Neutrophil (primary cell): ENCODE measurements at regions not wholly inside any gene's neighbourhood (a gene's known extent, or its start where the extent isn't known, plus 50 kb on each side); places are given as distances from the start of the nearest gene placed in this dataset.

ENCODE experiments used
- H3K27ac ChIP-seq: fragments of 200-600 bp; sonication (generic); 2 replicates; pipeline ENCODE4 v1.5.1; 2016; ENCODE audit warnings: mild to moderate bottlenecking, moderate library complexity
- H3K27me3 ChIP-seq: fragments of 200-600 bp; sonication (generic); 2 replicates; pipeline ENCODE4 v1.6.0; 2016; ENCODE audit warnings: mild to moderate bottlenecking
- H3K36me3 ChIP-seq: fragments of 200-600 bp; sonication (generic); 2 replicates; pipeline ENCODE4 v1.5.1; 2017
- H3K4me1 ChIP-seq, 2 experiments: fragments of 200-600 bp in 1 of 2; sonication (generic) in 1 of 2; 1 replicate in 1 of 2; 2 replicates in 1 of 2; pipeline versions ENCODE4 v1.5.1 to v1.6.1; 2013 to 2016; ENCODE audit warnings: low read depth in 1 of 2, low read length in 1 of 2, mild to moderate bottlenecking in 1 of 2, moderate library complexity in 1 of 2; ENCODE audit not compliant: control insufficient read depth in 1 of 2, insufficient read depth in 1 of 2
- H3K4me3 ChIP-seq, 2 experiments: fragments of 200-600 bp in 1 of 2; sonication (generic) in 1 of 2; 1 replicate in 1 of 2; 2 replicates in 1 of 2; pipeline ENCODE4 v1.5.1; 2013 to 2016; ENCODE audit warnings: low read depth in 1 of 2, low read length in 1 of 2, mild to moderate bottlenecking in 1 of 2, moderate library complexity in 1 of 2
- H3K9me3 ChIP-seq: fragments of 200-600 bp; sonication (generic); 2 replicates; pipeline ENCODE4 v1.5.1; 2016
- CTCF ChIP-seq: fragments of 200-600 bp; sonication (generic); IDR thresholded peaks from 2 replicates; pipeline ENCODE4 v1.5.1; 2016; ENCODE audit warnings: antibody characterized with exemption

DNA sequence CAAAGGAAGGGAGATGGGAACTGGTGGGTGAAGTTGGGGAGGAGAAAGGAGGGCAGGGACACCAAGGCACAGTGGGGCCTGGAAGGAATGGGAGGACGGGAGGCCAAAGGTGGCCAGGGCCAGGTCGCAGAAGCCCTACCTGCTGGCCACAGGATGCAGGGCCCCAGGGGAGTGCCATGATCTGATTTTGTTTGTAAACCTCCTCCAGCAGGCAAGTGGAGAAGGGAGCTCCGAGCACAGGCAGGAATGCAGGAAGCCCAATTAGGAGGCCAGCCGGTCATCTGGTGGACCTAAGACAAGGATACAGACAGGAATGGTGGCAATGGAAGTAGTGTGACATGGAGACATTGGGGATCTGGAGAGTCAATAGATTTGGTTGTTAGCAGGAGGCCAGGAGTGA lies 107.0 kb upstream of the ZMIZ1 start:
- Histone ChIP-seq H3K4me3 (no peak overlapping the region), H3K27ac (no peak overlapping the region), H3K36me3 (no peaks in the 10 kb centered on the region), H3K27me3 (peaks cover 25% of the 10 kb centered on the region), H3K9me3 (no peaks in the 10 kb centered on the region), H3K4me1 (no peaks in the 10 kb centered on the region)
- TF ChIP-seq CTCF = no peak

- Histone ChIP-seq H3K27me3 (peaks cover 25% of the 10 kb centered on the region), H3K36me3 (no peaks in the 10 kb centered on the region), H3K4me1 (no peaks in the 10 kb centered on the region), H3K27ac (no peak overlapping the region), H3K9me3 (no peaks in the 10 kb centered on the region), H3K4me3 (no peak overlapping the region)
- TF ChIP-seq CTCF = no peak
Observed at GRCh38 chr10:78963074-78964034, 105.4 kb upstream of the ZMIZ1 start.

DNA sequence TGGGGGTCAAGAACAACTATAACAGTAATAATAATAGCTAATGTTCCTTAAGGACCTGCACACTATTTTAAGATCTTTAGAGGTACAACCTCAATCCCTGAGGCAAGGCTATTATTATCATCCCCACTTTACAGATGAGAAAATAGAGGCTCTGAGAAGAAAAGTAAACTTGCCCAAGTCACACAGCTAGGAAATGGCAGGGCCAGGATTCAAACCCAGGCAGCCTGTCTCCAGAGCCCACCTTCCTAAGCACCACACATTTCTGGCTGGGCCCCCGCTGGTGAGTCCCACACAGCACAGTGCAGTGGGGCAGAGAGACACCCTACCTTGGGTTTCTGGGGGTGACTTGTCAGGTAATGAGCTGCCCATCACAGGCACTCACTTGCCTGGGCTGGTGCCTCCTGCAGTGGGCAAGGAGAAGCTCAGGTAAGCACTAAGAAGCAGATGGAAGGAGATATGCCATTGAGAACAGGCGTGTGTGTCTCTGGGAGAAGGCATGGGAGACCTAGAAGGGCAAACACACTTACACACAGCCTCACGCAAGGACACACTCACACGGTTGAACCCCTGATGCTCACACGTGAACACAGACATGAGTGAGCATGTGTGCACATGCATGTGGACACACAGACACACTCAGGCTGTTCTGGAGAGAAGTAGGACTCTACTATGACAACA lies 104.4 kb upstream of the ZMIZ1 start:
- no peaks in the 10 kb centered on the region for H3K4me1 ChIP-seq
- no peaks in the 10 kb centered on the region for H3K9me3 ChIP-seq
- H3K27me3 ChIP-seq = peaks cover 24% of the 10 kb centered on the region
- no peak overlapping the region for H3K27ac ChIP-seq
- H3K4me3 ChIP-seq = no peak overlapping the region
- H3K36me3 ChIP-seq = no peaks in the 10 kb centered on the region
- TF ChIP-seq CTCF = no peak

DNA sequence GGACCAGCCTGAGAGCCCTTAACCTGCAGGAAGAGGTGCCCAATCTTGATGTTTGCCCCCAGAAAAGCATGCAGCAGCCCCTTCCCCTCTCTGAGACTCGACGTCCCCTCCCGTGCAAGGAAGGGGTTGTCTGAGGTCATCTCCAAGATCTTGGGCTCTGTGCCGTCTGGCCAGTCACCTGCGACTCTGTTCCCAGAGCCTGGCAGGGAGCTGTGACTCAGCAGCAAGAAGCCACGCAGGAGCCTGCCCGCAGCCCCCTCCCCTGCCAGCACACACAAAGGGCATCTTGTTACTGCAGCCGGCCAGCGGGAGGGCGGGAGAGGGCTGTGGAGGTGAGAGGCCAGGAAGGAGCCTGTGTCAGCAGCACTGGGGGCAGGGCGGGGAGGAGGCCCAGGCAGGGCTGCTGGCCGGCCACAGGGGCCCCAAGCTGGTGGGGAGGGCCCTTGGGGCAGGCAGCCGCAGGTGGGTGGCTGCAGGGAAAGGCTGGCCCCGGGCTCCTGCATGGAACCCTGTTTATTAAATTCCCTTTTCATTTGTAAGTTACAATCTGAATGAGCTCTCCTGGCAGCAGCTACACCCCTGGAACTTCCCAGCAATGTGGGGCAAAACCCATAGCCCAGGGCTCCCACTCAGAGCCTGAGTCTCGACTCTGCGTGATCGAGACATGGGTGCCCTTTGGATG lies 103.7 kb upstream of the ZMIZ1 start:
- no peaks in the 10 kb centered on the region for H3K36me3 ChIP-seq
- H3K27me3 ChIP-seq = peaks cover 18% of the 10 kb centered on the region
- TF ChIP-seq CTCF = no peak
- H3K4me3 ChIP-seq = no peak overlapping the region
- H3K9me3 ChIP-seq = no peaks in the 10 kb centered on the region
- no peak overlapping the region for H3K27ac ChIP-seq
- H3K4me1 ChIP-seq = no peaks in the 10 kb centered on the region

DNA sequence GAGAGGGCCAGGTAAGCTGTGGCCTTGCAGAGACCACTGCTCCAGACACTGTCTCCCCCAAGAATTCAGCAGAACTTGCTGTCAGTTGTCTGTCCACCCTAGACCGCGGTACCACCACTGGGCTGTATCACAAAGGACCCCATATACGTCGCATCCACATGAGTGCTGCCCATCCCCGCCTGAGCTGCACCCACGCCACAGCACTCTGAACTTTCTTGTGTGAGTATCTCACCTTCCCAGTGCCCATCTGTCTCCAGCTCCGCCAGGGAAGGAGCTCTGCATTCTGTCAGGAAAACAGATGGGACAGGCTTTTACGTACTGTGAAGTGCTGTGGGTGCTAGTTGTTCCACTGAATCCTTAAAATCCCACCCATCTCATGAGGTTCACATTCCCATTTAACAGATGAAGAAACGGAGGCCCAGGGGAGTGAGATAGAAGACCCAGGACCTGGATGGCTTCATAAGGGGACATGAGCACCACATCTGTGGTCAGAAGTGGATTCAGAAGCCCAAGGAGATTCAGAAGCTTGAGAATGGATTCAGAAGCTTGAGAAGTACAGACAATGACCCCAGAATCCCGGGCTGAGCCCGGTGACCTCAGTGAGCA lies 102.5 kb upstream of the ZMIZ1 start:
- H3K4me1 ChIP-seq = no peaks in the 10 kb centered on the region
- no peaks in the 10 kb centered on the region for H3K9me3 ChIP-seq
- no peak overlapping the region for H3K4me3 ChIP-seq
- H3K27ac ChIP-seq = no peak overlapping the region
- no peaks in the 10 kb centered on the region for H3K36me3 ChIP-seq
- peaks cover 23% of the 10 kb centered on the region for H3K27me3 ChIP-seq
- TF ChIP-seq CTCF = no peak
